Panc1 (cell line): ENCODE measurements at regions not wholly inside any gene's neighbourhood (a gene's known extent, or its start where the extent isn't known, plus 50 kb on each side); places are given as distances from the start of the nearest gene placed in this dataset.
"Not testable (repeated sequence)": the region's sequence is repeated elsewhere in the genome, so short reads cannot be mapped to it uniquely, and the experiment has no call there.

Experiments
- ATAC-seq: fragments of 200-7000 bp; cut with Tn5 transposase; 2 replicates; pipeline ENCODE4 v1.9.1; 2020; ENCODE audit warnings: mild to moderate bottlenecking, moderate library complexity
- BruUV-seq: library from RNA; stranded (reverse); fragments of 400-500 nt; replicated peaks from 2 replicates; lab custom pipeline; 2021; lab: Mats Ljungman, UMichigan
- CTCF ChIA-PET: fragments of 300-600 bp; sonication (Branson Sonifier 250); formaldehyde crosslinking; loops from one replicate; lab custom pipeline; 2022; ENCODE audit warnings: antibody characterized with exemption; lab: Charles Lee
- POLR2A ChIA-PET: fragments of 300-600 bp; sonication (Branson Sonifier 250); formaldehyde crosslinking; loops from one replicate; lab custom pipeline; 2022; ENCODE audit warnings: antibody characterized with exemption; lab: Charles Lee
- DNase-seq: peaks from one replicate; pipeline ENCODE4 v3.0.0-alpha.2; 2010; ENCODE audit warnings: low read depth, low spot score
- H3K27ac ChIP-seq: 2 replicates; pipeline ENCODE4 v1.5.1; 2011; ENCODE audit warnings: mild to moderate bottlenecking, low read length, inconsistent platforms
- H3K27me3 ChIP-seq: fragments of 200-500 bp; sonication (Bioruptor generic); 2 replicates; pipeline ENCODE4 v1.6.0; 2014; ENCODE audit warnings: low read length, inconsistent platforms; ENCODE audit not compliant: control insufficient read depth, insufficient read depth
- H3K36me3 ChIP-seq: fragments of 200-500 bp; sonication (Bioruptor generic); 2 replicates; pipeline ENCODE4 v1.5.1; 2014; ENCODE audit warnings: inconsistent platforms, mild to moderate bottlenecking, low read length, moderate library complexity; ENCODE audit not compliant: control insufficient read depth, insufficient read depth
- H3K4me1 ChIP-seq: 2 replicates; pipeline ENCODE4 v1.5.1; 2011; ENCODE audit warnings: inconsistent platforms, mild to moderate bottlenecking, low read length, moderate library complexity; ENCODE audit not compliant: control insufficient read depth, insufficient read depth
- H3K4me3 ChIP-seq, 2 experiments: 2 replicates each; pipeline ENCODE4 v1.5.1; 2011 to 2012; ENCODE audit warnings: low read depth in 2 of 2, low read length in 2 of 2, mild to moderate bottlenecking in 2 of 2, inconsistent platforms in 1 of 2, moderate library complexity in 1 of 2
- H3K9me3 ChIP-seq: fragments of 200-500 bp; sonication (Bioruptor generic); 2 replicates; pipeline ENCODE4 v1.5.1; 2014; ENCODE audit warnings: low read depth, mild to moderate bottlenecking, inconsistent platforms, low read length, moderate library complexity; ENCODE audit not compliant: control insufficient read depth, insufficient read depth
- CTCF ChIP-seq: fragments of 450-650 bp; IDR thresholded peaks from 2 replicates; pipeline ENCODE4 v1.5.1; 2017; ENCODE audit warnings: mild to moderate bottlenecking
- POLR2AphosphoS5 ChIP-seq: IDR thresholded peaks from 2 replicates; pipeline ENCODE4 v1.6.1; 2012; ENCODE audit warnings: mild to moderate bottlenecking, low read depth, low read length, moderate library complexity
- REST ChIP-seq, 2 experiments: IDR thresholded peaks; 2 replicates each; pipeline ENCODE4 v1.6.1; 2011 to 2012; ENCODE audit warnings: low read depth in 2 of 2, control low read depth in 1 of 2, low read length in 1 of 2, mild to moderate bottlenecking in 1 of 2, moderate library complexity in 1 of 2; ENCODE audit not compliant: insufficient read depth in 1 of 2
- SIN3A ChIP-seq: IDR thresholded peaks from 2 replicates; pipeline ENCODE4 v1.6.1; 2012; ENCODE audit warnings: low read depth, mild to moderate bottlenecking, low read length, moderate library complexity, borderline replicate concordance; ENCODE audit not compliant: insufficient read depth
- TCF7L2 ChIP-seq: IDR thresholded peaks from 2 replicates; pipeline ENCODE4 v1.6.1; 2011; ENCODE audit warnings: mild to moderate bottlenecking, low read depth, low read length, inconsistent platforms
- in situ Hi-C: cut with HindIII; loops from 2 replicates; pipeline ENCODE4 v1.10.0; 2016; ENCODE audit warnings: low sequenced_read_pairs, low pct_unique_long_range_greater_than_20kb
- intact Hi-C: fragments of 100-400 bp; cut with micrococcal nuclease; formaldehyde crosslinking; loops from one replicate; pipeline ENCODE4 v1.10.0; 2022; ENCODE audit not compliant: unreplicated experiment

GRCh38 chr1:18575620-18576019, 55.0 kb upstream of the PAX7 start:
- intact Hi-C loops (loop anchor here (10.0 kb wide), 2 partner anchors 61 to 271 kb away; no protein-coding TSS in a partner anchor), in situ Hi-C loops (no loop called here)
- no peak for DNase-seq

GRCh38 chr1:18578271-18578670, 52.4 kb upstream of the PAX7 start:
- Histone ChIP-seq H3K4me1 (no peaks in the 10 kb centered on the region; the same call in 1 of the 2 replicates), H3K9me3 (no peaks in the 10 kb centered on the region), H3K36me3 (no peaks in the 10 kb centered on the region), H3K4me3 (no peak overlapping the region), H3K27ac (no peak overlapping the region; the same call in 1 of the 2 replicates), H3K27me3 (no peaks in the 10 kb centered on the region; the same call in 1 of the 2 replicates)
- ChIA-PET POLR2A (no interaction called here), CTCF (interaction anchor here (1.5 kb wide), 1 partner anchor 22 kb away, joined by 5 read pairs; no protein-coding TSS in a partner anchor)
- DNase-seq (no peak), ATAC-seq (no peak)
- intact Hi-C loops = loop anchor here (10.0 kb wide), 2 partner anchors 63 to 273 kb away; no protein-coding TSS in a partner anchor
- no TSS peak for BruUV-seq
- in situ Hi-C loops = no loop called here
- TF ChIP-seq TCF7L2 = no peak
- TF ChIP-seq SIN3A = no peak
- no peak for TF ChIP-seq REST (IDR thresholded peaks at IDR 0.05; ENCODE audit: insufficient read depth in 1 of 2, low read depth in 2 of 2, low read length in 1 of 2)
- TF ChIP-seq CTCF = no peak
- TF ChIP-seq POLR2AphosphoS5 = no peak

More at GRCh38 chr1:18575620-18576019, 55.0 kb upstream of the PAX7 start:
- Histone ChIP-seq H3K27ac (no peak overlapping the region), H3K27me3 (no peaks in the 10 kb centered on the region; the same call in 1 of the 2 replicates), H3K4me3 (no peak overlapping the region), H3K36me3 (no peaks in the 10 kb centered on the region), H3K4me1 (no peaks in the 10 kb centered on the region; the same call in 1 of the 2 replicates), H3K9me3 (no peaks in the 10 kb centered on the region)
- POLR2A ChIA-PET = interaction anchor here (0.8 kb wide), 1 partner anchor 13 kb away, joined by 7 read pairs; no protein-coding TSS in a partner anchor
- TF ChIP-seq SIN3A (no peak), POLR2AphosphoS5 (no peak), REST (IDR thresholded peaks at IDR 0.05; ENCODE audit: insufficient read depth in 1 of 2, low read depth in 2 of 2, low read length in 1 of 2) (no peak), TCF7L2 (no peak), CTCF (peak; percentile 75)
- no TSS peak for BruUV-seq
- CTCF ChIA-PET = interaction anchor here (0.7 to 1.1 kb wide), 4 partner anchors 20 to 921 kb away, joined by 3 to 11 read pairs (median 4); no protein-coding TSS in a partner anchor
- peak; percentile 67 for ATAC-seq

DNA sequence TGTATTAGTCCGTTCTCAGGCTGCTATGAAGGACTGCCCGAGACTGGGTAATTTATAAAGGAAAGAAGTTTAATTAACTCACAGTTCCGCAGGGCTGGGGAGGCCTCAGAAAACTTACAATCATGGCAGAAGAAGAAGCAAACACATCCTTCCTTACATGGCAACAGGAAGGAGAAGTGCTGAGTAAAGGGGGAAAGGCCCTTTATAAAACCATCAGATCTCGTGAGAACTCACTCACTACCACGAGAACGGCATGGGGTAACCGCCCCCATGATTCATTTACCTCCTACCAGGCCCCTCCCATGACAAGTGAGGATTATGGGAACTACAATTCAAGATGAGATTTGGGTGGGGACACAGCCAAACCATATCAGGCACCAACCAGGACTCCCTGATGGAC, 51.4 kb upstream of the PAX7 start:
- in situ Hi-C loops, POLR2A ChIA-PET, H3K9me3 ChIP-seq, BruUV-seq, H3K36me3 ChIP-seq, H3K27me3 ChIP-seq, H3K4me3 ChIP-seq, H3K27ac ChIP-seq, H3K4me1 ChIP-seq, ATAC-seq, DNase-seq: not testable (repeated sequence)
- intact Hi-C loops = loop anchor here (10.0 kb wide), 2 partner anchors 64 to 274 kb away; no protein-coding TSS in a partner anchor
- CTCF ChIA-PET = interaction anchor here (1.5 kb wide), 1 partner anchor 23 kb away, joined by 5 read pairs; no protein-coding TSS in a partner anchor
